Stimulated activated CD4-positive, alpha-beta T cell treated with anti-CD3 and anti-CD28 coated beads, TNF-alpha, amount 100 ng/mL, for 48 hours (primary cell): ENCODE measurements at regions not wholly inside any gene's neighbourhood (a gene's known extent, or its start where the extent isn't known, plus 50 kb on each side); places are given as distances from the start of the nearest gene placed in this dataset.
"Not testable (repeated sequence)": the region's sequence is repeated elsewhere in the genome, so short reads cannot be mapped to it uniquely, and the experiment has no call there.

Source experiments
- DNase-seq, 3 donors: peaks; one replicate each; pipeline ENCODE4 v3.0.0-alpha.2; 2020; ENCODE audit warnings: low read depth in 3 of 3

GRCh38 chr13:110811008-110811720 lies 97.7 kb downstream of the ING1 start:
- no peak for DNase-seq

GRCh38 chr13:110811771-110812120 lies 98.2 kb downstream of the ING1 start:
- no peak for DNase-seq

- DNase-seq, result no peak
These were observed 98.8 kb downstream of the ING1 start for GRCh38 chr13:110812121-110812868.

GRCh38 chr13:110812869-110813645 lies 99.6 kb downstream of the ING1 start:
- no peak for DNase-seq

GRCh38 chr13:110813646-110814624 lies 100.4 kb downstream of the ING1 start:
- DNase-seq, result no peak

- DNase-seq, result no peak
These were observed 99.2 kb downstream of the ANKRD10 start for GRCh38 chr13:110815471-110816204.

- no peak for DNase-seq
These were observed 98.4 kb downstream of the ANKRD10 start for GRCh38 chr13:110816500-110816899.

GRCh38 chr13:110817143-110817542 lies 97.7 kb downstream of the ANKRD10 start:
- DNase-seq, result no peak

- DNase-seq, result no peak
These were observed 96.1 kb downstream of the ANKRD10 start for GRCh38 chr13:110818747-110819146.

GRCh38 chr13:110819203-110820014 lies 95.5 kb downstream of the ANKRD10 start:
- DNase-seq, result peak; percentile 59 to 71 (median 66)

GRCh38 chr13:110820322-110820721 lies 94.5 kb downstream of the ANKRD10 start:
- DNase-seq, result no peak

- not testable (repeated sequence) for DNase-seq
These were observed 92.8 kb downstream of the ANKRD10 start for GRCh38 chr13:110821837-110822668.

- DNase-seq, result no peak
These were observed 92.3 kb downstream of the ANKRD10 start for GRCh38 chr13:110822669-110822945.

- DNase-seq, result no peak
These were observed 90.1 kb downstream of the ANKRD10 start for GRCh38 chr13:110824702-110825300.

GRCh38 chr13:110825516-110825915 lies 89.4 kb downstream of the ANKRD10 start:
- DNase-seq, result no peak

GRCh38 chr13:110826101-110826500 lies 88.8 kb downstream of the ANKRD10 start:
- no peak for DNase-seq

GRCh38 chr13:110826861-110827672 lies 87.8 kb downstream of the ANKRD10 start:
- no peak for DNase-seq
